PFSK-1 (cell line): ENCODE measurements at regions not wholly inside any gene's neighbourhood (a gene's known extent, or its start where the extent isn't known, plus 50 kb on each side); places are given as distances from the start of the nearest gene placed in this dataset.

Experiments used
- POLR2AphosphoS5 ChIP-seq: IDR thresholded peaks from 2 replicates; pipeline ENCODE4 v1.6.1; 2012; ENCODE audit warnings: low read depth, mild to moderate bottlenecking, control low read depth, low read length, moderate library complexity
- TF ChIP-seq, protein P1 (sequence below), 2 experiments: IDR thresholded peaks; 2 replicates each; pipeline versions ENCODE4 v1.6.1 to v1.8.0; 2011 to 2012; ENCODE audit warnings: low read depth in 2 of 2, low read length in 2 of 2, control low read depth in 1 of 2, inconsistent platforms in 1 of 2, mild to moderate bottlenecking in 1 of 2, moderate library complexity in 1 of 2; ENCODE audit not compliant: insufficient read depth in 1 of 2

DNA sequence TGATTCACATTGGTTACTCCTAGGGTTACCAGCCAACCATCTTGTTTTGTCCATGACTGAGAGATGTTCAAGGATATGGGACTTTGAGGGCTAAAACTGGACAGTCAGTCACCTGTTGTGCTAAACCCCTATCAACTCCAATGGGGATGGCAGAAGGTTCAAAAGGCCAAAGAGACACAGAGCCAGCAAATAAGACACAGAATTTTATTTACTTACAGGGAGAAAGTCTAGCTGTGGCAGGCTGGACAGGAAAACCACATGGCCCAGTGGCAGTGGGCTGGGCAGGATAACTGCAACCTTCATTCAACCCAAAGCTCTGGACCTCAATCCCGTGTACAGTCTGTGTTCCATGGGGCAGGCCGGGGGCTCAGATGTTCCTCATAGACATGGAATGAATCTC lies 326.7 kb upstream of the RPS6KA3 start:
- no peak for TF ChIP-seq POLR2AphosphoS5
- TF ChIP-seq, protein P1, sequence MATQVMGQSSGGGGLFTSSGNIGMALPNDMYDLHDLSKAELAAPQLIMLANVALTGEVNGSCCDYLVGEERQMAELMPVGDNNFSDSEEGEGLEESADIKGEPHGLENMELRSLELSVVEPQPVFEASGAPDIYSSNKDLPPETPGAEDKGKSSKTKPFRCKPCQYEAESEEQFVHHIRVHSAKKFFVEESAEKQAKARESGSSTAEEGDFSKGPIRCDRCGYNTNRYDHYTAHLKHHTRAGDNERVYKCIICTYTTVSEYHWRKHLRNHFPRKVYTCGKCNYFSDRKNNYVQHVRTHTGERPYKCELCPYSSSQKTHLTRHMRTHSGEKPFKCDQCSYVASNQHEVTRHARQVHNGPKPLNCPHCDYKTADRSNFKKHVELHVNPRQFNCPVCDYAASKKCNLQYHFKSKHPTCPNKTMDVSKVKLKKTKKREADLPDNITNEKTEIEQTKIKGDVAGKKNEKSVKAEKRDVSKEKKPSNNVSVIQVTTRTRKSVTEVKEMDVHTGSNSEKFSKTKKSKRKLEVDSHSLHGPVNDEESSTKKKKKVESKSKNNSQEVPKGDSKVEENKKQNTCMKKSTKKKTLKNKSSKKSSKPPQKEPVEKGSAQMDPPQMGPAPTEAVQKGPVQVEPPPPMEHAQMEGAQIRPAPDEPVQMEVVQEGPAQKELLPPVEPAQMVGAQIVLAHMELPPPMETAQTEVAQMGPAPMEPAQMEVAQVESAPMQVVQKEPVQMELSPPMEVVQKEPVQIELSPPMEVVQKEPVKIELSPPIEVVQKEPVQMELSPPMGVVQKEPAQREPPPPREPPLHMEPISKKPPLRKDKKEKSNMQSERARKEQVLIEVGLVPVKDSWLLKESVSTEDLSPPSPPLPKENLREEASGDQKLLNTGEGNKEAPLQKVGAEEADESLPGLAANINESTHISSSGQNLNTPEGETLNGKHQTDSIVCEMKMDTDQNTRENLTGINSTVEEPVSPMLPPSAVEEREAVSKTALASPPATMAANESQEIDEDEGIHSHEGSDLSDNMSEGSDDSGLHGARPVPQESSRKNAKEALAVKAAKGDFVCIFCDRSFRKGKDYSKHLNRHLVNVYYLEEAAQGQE (IDR thresholded peaks at IDR 0.05; ENCODE audit: insufficient read depth in 1 of 2, low read depth in 2 of 2, low read length in 2 of 2) = no peak
